ENCODE measurements at regions not wholly inside any gene's neighbourhood (a gene's known extent, or its start where the extent isn't known, plus 50 kb on each side); places are given as distances from the start of the nearest gene placed in this dataset.

DNA sequence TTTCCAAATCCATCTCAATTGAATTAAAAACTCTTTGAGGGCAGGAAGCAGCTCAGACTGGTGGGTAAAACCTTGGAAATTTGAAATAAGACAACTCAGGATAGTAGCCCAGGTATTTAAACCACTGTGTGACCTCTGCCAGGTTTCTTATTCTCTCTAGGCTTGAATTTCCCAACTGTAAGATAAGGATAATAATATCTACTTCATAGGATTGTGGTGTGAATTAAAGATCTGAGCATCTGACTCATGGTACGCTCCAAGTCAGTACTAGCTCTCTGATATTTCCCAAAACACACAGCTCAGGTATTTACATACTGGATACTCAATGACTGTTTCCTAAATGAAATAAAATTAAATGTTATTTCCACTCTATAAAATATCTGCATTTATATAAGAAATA, 337.2 kb downstream of the LTN1 start:
- TF ChIP-seq, protein P1, sequence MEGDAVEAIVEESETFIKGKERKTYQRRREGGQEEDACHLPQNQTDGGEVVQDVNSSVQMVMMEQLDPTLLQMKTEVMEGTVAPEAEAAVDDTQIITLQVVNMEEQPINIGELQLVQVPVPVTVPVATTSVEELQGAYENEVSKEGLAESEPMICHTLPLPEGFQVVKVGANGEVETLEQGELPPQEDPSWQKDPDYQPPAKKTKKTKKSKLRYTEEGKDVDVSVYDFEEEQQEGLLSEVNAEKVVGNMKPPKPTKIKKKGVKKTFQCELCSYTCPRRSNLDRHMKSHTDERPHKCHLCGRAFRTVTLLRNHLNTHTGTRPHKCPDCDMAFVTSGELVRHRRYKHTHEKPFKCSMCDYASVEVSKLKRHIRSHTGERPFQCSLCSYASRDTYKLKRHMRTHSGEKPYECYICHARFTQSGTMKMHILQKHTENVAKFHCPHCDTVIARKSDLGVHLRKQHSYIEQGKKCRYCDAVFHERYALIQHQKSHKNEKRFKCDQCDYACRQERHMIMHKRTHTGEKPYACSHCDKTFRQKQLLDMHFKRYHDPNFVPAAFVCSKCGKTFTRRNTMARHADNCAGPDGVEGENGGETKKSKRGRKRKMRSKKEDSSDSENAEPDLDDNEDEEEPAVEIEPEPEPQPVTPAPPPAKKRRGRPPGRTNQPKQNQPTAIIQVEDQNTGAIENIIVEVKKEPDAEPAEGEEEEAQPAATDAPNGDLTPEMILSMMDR (IDR thresholded peaks at IDR 0.05), result no peak
- TF ChIP-seq POLR2A (IDR thresholded peaks at IDR 0.05), result no peak
